MCF 10A (cell line): ENCODE measurements at regions not wholly inside any gene's neighbourhood (a gene's known extent, or its start where the extent isn't known, plus 50 kb on each side); places are given as distances from the start of the nearest gene placed in this dataset.

Source experiments
- BruUV-seq: library from RNA; stranded (reverse); fragments of 400-500 nt; replicated peaks from 2 replicates; lab custom pipeline; 2021; lab: Mats Ljungman, UMichigan
- CTCF ChIA-PET: fragments of 300-600 bp; sonication (Branson Sonifier 250); formaldehyde crosslinking; extraction: SDS; loops from one replicate; lab custom pipeline; 2021; ENCODE audit warnings: antibody characterized with exemption, inconsistent platforms; lab: Yijun Ruan, JAX
- POLR2A ChIA-PET: fragments of 300-600, 350-650 bp; sonication (Branson Sonifier 250); formaldehyde crosslinking; extraction: SDS; loops from one replicate; lab custom pipeline; 2020; ENCODE audit warnings: antibody characterized with exemption, inconsistent platforms; lab: Yijun Ruan, JAX
- DNase-seq: peaks from one replicate; pipeline ENCODE4 v3.0.0-alpha.2; 2018; ENCODE audit not compliant: unreplicated experiment
- H3K27ac Mint-ChIP-seq: one replicate; pipeline ENCODE4 v1.8.0; 2022; ENCODE audit warnings: mild to moderate bottlenecking, low read depth, mixed read lengths; ENCODE audit not compliant: unreplicated experiment
- H3K27me3 Mint-ChIP-seq: one replicate; pipeline ENCODE4 v1.8.0; 2022; ENCODE audit warnings: mixed read lengths; ENCODE audit not compliant: insufficient read depth, unreplicated experiment
- H3K36me3 Mint-ChIP-seq: one replicate; pipeline ENCODE4 v1.8.0; 2022; ENCODE audit warnings: mild to moderate bottlenecking, moderate library complexity, mixed read lengths; ENCODE audit not compliant: insufficient read depth, unreplicated experiment
- H3K4me1 Mint-ChIP-seq: one replicate; pipeline ENCODE4 v1.8.0; 2022; ENCODE audit warnings: mixed read lengths; ENCODE audit not compliant: insufficient read depth, unreplicated experiment
- H3K4me3 Mint-ChIP-seq: one replicate; pipeline ENCODE4 v1.8.0; 2022; ENCODE audit warnings: mild to moderate bottlenecking, moderate library complexity, mixed read lengths; ENCODE audit not compliant: unreplicated experiment
- H3K9me3 Mint-ChIP-seq: one replicate; pipeline ENCODE4 v1.8.0; 2022; ENCODE audit warnings: mixed read lengths; ENCODE audit not compliant: unreplicated experiment
- CTCF ChIP-seq: fragments of 200-600 bp; IDR thresholded peaks from one replicate; pipeline ENCODE4 v1.8.0; 2022; ENCODE audit warnings: antibody characterized with exemption, mild to moderate bottlenecking; ENCODE audit not compliant: unreplicated experiment
- intact Hi-C: fragments of 100-400 bp; cut with micrococcal nuclease; formaldehyde crosslinking; loops from 2 replicates; pipeline ENCODE4 v1.14.1; 2022

- H3K4me3 Mint-ChIP-seq, result no peak overlapping the region
- CTCF ChIA-PET, result no interaction called here
- peaks cover 17% of the 10 kb centered on the region for H3K27me3 Mint-ChIP-seq
- DNase-seq, result no peak
- no peak overlapping the region for H3K27ac Mint-ChIP-seq
- POLR2A ChIA-PET, result no interaction called here
- H3K4me1 Mint-ChIP-seq, result peaks cover 8% of the 10 kb centered on the region
- no TSS peak for BruUV-seq
- intact Hi-C loops, result no loop called here
- no peaks in the 10 kb centered on the region for H3K9me3 Mint-ChIP-seq
- TF ChIP-seq CTCF, result no peak
- no peaks in the 10 kb centered on the region for H3K36me3 Mint-ChIP-seq
These were observed 80.2 kb upstream of the ACP3 start for GRCh38 chr3:132236701-132237651.

- H3K27me3 Mint-ChIP-seq, result peaks cover 23% of the 10 kb centered on the region
- BruUV-seq, result no TSS peak
- H3K4me1 Mint-ChIP-seq, result peaks cover under 1% of the 10 kb centered on the region
- POLR2A ChIA-PET, result no interaction called here
- CTCF ChIA-PET, result interaction anchor here (0.9 to 1.0 kb wide), 2 partner anchors 27 to 105 kb away, joined by 3 to 8 read pairs; no protein-coding TSS in a partner anchor
- no peak overlapping the region for H3K4me3 Mint-ChIP-seq
- no peak for DNase-seq
- no peaks in the 10 kb centered on the region for H3K36me3 Mint-ChIP-seq
- no peaks in the 10 kb centered on the region for H3K9me3 Mint-ChIP-seq
- intact Hi-C loops, result no loop called here
- TF ChIP-seq CTCF, result no peak
- no peak overlapping the region for H3K27ac Mint-ChIP-seq
These were observed 79.6 kb upstream of the ACP3 start for GRCh38 chr3:132237652-132238032.

- Mint-ChIP-seq H3K4me3 (no peak overlapping the region), H3K36me3 (no peaks in the 10 kb centered on the region), H3K27ac (no peak overlapping the region), H3K9me3 (no peaks in the 10 kb centered on the region), H3K27me3 (peaks cover 24% of the 10 kb centered on the region), H3K4me1 (no peaks in the 10 kb centered on the region)
- DNase-seq, result no peak
- POLR2A ChIA-PET, result no interaction called here
- BruUV-seq, result no TSS peak
- TF ChIP-seq CTCF, result no peak
- CTCF ChIA-PET, result interaction anchor here (0.7 to 14.6 kb wide), 8 partner anchors 12 to 435 kb away, joined by 3 to 214 read pairs (median 3); no protein-coding TSS in a partner anchor
- intact Hi-C loops, result no loop called here
These were observed 77.6 kb upstream of the ACP3 start for GRCh38 chr3:132239587-132239986.

GRCh38 chr3:132241776-132242514 lies 75.3 kb upstream of the ACP3 start:
- no TSS peak for BruUV-seq
- no peak overlapping the region for H3K27ac Mint-ChIP-seq
- DNase-seq, result no peak
- no peak for TF ChIP-seq CTCF
- H3K4me3 Mint-ChIP-seq, result no peak overlapping the region
- peaks cover 11% of the 10 kb centered on the region for H3K4me1 Mint-ChIP-seq
- peaks cover 34% of the 10 kb centered on the region for H3K27me3 Mint-ChIP-seq
- CTCF ChIA-PET, result interaction anchor here (0.7 to 14.6 kb wide), 3 partner anchors 14 to 101 kb away, joined by 3 to 214 read pairs (median 3); no protein-coding TSS in a partner anchor
- intact Hi-C loops, result no loop called here
- peaks cover 2% of the 10 kb centered on the region for H3K36me3 Mint-ChIP-seq
- H3K9me3 Mint-ChIP-seq, result no peaks in the 10 kb centered on the region
- POLR2A ChIA-PET, result interaction anchor here (0.6 kb wide), 1 partner anchor 1247 kb away, joined by 3 read pairs; no protein-coding TSS in a partner anchor
